ENCODE measurements at regions not wholly inside any gene's neighbourhood (a gene's known extent, or its start where the extent isn't known, plus 50 kb on each side); places are given as distances from the start of the nearest gene placed in this dataset.

DNA sequence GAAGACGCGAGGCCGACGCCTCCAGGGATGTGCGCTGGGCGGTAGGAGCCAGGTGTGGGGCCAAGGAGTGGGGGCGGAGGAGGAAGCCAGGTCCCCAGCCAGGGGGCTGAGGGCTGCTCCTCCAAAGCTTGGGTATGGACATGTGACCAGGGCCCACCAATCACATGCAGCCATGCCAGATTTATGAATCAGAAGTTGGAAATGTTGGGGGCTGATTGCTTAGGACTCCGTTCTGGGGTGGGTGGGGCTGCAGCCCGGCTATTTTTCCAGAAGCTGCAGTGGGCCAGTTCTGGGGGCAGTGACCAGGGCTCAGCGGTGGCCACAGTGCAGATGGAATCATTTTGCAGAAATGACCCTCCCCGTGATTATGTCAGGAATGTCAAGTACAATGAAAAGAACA, 96.0 kb downstream of the CEBPB start:
- no peak overlapping the region for H3K4me3 Mint-ChIP-seq
- H3K27me3 Mint-ChIP-seq = peaks cover 37% of the 10 kb centered on the region
- peaks cover 33% of the 10 kb centered on the region for H3K4me1 Mint-ChIP-seq
- no peak for ATAC-seq
- no peak for DNase-seq
- H3K9me3 Mint-ChIP-seq = no peaks in the 10 kb centered on the region
- no peak overlapping the region for H3K27ac Mint-ChIP-seq

DNA sequence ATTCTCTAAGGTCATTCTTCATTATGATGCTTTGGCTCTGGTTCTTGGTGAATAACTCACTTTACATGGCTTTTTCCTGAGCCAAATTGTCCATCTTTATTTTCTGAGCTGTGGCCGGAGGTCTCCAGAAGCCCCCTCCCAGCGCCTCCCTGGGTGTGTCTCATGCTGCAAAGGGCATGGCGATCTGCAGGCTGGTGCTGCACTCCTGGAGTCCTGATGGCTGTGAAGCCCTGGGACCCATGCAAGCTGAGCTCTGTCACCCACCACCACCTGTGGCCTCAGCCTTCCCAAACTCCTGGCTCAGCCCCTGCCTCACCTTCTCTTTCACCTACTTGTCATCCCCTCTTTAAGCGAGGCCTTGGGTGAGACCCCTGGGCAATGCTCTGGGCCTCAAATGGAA, 96.9 kb downstream of the CEBPB start:
- no peak overlapping the region for H3K27ac Mint-ChIP-seq
- no peak for DNase-seq
- H3K27me3 Mint-ChIP-seq = peaks cover 32% of the 10 kb centered on the region
- H3K4me3 Mint-ChIP-seq = no peak overlapping the region
- ATAC-seq = no peak
- H3K4me1 Mint-ChIP-seq = peaks cover 36% of the 10 kb centered on the region
- no peaks in the 10 kb centered on the region for H3K9me3 Mint-ChIP-seq

DNA sequence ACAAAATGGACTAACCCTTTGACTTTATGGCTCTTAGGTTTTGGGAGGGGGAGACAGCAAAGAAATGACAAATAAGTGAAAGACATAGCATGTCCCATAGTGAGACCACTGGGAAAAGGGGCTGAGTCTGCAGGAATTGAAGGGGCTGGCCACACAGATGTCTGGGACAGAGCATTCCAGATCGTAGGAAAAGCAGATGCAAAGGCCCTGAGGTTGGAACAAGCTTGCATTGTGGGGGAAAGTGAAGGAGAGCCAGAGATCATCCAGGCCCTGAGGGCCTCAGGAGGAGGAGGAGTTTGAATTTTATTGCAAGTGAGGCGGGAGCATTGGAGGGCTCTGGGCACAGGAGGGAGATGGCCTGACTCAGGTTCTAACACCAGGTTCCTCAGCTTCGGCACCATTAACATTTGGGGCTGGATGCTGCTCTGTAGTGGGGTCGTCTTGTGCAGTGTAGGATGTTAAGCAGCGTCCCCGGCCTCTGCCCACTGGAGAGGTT, 97.5 kb downstream of the CEBPB start:
- no peaks in the 10 kb centered on the region for H3K9me3 Mint-ChIP-seq
- H3K27me3 Mint-ChIP-seq = peaks cover 26% of the 10 kb centered on the region
- no peak overlapping the region for H3K27ac Mint-ChIP-seq
- ATAC-seq = no peak
- no peak overlapping the region for H3K4me3 Mint-ChIP-seq
- H3K4me1 Mint-ChIP-seq = peaks cover 32% of the 10 kb centered on the region
- no peak for DNase-seq

DNA sequence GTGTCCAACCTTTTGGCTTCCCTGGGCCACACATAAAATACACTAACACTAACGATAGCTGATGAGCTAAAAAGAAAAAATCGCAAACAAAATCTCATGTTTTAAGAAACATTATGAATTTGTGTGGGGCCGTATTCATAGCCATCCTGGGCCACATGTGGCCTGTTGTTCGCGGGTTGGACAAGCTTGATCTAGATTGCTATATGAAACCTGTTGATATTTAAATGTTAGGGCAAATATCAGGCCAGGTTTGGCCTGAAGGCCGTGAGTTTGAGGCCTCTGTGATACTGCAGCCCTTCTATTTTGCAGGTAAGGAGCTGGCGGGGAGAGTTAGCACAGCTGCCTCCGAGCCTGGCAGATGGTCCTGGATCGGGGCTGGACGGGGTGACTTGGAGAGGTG, 99.0 kb downstream of the CEBPB start:
- Mint-ChIP-seq H3K27ac (no peak overlapping the region), H3K9me3 (no peaks in the 10 kb centered on the region), H3K27me3 (peaks cover 22% of the 10 kb centered on the region), H3K4me1 (peaks cover 25% of the 10 kb centered on the region), H3K4me3 (no peak overlapping the region)
- DNase-seq (no peak), ATAC-seq (no peak)

DNA sequence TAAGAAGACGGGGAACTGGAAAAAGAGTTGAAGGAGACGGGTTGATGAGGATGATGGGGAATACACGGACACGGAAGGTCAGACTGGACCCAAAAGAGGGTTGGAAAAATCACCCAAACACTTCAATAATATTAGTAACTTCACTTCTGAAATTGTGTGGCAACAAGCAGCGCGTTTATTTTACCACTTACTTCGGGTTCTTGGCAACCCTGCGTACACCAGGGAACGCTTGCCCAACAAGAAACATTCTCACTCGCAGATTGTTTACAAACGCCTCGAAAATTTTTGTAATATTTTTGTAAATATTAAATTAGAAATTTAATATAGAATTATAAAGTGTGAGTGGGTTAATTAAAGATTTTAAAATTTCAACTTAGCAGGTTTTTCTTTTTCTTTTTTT, 99.5 kb downstream of the CEBPB start:
- ATAC-seq (no peak), DNase-seq (no peak)
- Mint-ChIP-seq H3K27ac (no peak overlapping the region), H3K4me3 (no peak overlapping the region), H3K4me1 (peaks cover 21% of the 10 kb centered on the region), H3K27me3 (peaks cover 22% of the 10 kb centered on the region), H3K9me3 (no peaks in the 10 kb centered on the region)

DNA sequence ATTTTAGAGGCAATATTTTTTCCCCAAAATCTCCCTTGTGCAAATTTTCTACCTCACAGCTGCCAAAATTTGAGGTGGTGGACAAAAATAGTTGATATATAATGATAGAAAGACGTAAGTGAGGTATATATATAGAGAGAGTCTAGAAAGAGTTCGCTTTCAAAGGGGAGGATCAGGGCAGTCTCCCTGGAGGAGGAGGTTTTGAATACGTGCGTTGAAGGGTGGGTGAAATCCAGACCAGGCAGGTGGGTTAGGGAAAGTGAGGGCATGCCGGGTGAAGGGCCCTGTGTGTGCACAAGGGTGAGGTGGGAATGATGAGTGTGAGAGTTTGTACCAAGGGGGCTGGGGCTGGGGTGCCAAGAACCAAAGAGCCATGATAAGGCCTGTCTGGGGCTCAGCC, 100.2 kb downstream of the CEBPB start:
- H3K4me1 Mint-ChIP-seq = peaks cover 14% of the 10 kb centered on the region
- DNase-seq (no peak), ATAC-seq (no peak)
- H3K4me3 Mint-ChIP-seq = no peak overlapping the region
- H3K27me3 Mint-ChIP-seq = peaks cover 26% of the 10 kb centered on the region
- no peaks in the 10 kb centered on the region for H3K9me3 Mint-ChIP-seq
- H3K27ac Mint-ChIP-seq = no peak overlapping the region

DNA sequence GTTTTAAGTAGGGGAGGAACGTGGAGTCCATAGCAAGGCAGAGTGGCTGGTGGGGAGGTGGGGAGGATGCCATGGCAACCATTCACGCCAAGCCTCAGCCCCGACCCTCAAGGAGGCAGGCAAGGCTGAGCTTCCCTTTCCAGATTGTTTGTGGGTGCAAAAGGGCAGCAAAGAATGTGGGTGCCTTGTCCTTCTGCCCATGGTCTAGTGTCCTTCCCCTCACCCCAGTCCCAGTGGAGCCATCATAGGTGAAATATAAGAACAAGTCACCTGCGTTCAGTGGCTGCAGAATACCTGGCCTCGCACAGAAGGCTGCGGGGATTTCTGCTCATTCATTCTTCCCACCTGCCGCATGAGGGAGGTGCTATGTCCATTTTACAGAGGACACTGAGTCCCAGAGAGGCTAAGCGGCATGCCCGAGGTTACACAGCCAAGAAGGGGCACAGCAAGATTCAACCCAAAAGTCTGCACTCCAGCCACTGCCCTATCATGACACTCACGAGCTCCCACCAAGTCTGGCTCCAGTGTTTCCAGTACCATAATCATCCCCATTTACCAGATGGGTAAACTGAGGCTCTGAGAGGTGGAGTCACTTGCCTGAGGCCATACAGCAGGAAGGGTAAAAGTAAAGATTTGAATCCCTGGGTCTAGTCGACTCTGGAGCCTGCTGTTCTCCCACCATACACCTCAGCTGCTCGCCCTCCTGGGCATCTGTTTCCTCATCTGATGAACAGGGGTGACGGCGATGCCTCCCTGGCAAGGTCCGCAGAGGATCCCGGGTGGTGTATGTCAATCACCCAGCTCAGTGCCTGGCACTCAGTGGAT, 100.8 kb downstream of the CEBPB start:
- Mint-ChIP-seq H3K4me3 (no peak overlapping the region), H3K9me3 (no peaks in the 10 kb centered on the region), H3K4me1 (peaks cover 13% of the 10 kb centered on the region), H3K27ac (no peak overlapping the region), H3K27me3 (peaks cover 30% of the 10 kb centered on the region)
- DNase-seq (no peak), ATAC-seq (no peak)

DNA sequence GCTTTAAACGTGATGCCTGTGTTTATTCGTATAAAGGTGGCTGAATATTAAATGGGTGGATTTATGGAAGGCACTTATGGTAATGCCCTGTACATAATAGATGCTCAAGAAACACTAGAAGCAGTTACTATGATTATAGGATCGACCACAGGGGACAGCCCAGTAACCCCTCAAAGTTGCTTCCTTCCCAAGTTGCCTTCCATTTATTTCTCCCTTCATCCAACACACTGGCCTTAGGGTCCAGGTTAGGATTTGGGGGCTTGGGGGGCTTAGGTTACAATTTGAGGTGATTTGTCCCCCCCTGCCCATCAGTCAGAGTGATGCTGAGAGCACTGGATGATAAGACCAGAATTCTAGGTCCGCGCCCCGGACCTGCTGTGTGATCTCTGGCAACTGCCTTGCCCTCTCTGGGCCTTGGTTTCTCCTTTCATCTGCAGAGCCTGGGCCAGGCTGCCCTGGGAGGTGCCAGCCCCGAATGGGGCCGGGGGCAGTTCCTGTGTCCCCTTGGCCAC, 101.5 kb downstream of the CEBPB start:
- Mint-ChIP-seq H3K27me3 (peaks cover 30% of the 10 kb centered on the region), H3K27ac (no peak overlapping the region), H3K9me3 (no peaks in the 10 kb centered on the region), H3K4me3 (no peak overlapping the region), H3K4me1 (peaks cover 16% of the 10 kb centered on the region)
- DNase-seq = no peak
- ATAC-seq = no peak

DNA sequence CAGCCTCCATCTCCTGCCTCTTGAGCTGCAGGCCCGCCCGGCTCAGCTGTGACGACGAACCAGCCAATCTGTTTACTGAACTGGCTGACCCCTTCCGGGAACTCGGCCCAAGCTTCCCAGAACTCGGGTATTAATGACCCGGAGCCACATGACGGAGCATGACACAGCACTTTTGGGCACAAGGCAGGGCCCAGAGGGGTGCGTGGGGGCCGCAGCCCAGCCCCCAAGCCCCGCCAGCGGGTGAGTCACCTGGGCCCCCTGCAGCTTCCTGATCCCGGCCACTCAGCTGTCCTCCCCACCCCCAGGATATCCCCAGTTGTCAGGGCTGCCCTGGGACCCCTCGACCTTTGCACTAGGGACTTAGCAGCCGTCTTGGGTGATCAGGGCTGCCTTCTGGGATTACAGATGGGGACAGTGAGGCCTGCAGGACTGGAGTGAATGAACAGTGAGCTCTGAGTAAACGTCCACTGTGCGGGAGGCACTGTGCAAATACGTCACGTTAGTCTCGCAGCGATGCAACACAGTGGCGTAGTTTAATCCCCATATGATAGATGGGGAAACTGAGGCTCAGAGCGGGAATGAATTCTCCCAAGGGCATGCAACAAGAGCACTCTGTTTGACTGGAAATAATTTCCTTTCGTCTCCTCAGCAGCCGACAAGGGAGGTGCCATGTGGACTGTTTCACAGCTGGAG, 102.1 kb downstream of the CEBPB start:
- Mint-ChIP-seq H3K27ac (no peak overlapping the region), H3K4me3 (no peak overlapping the region), H3K4me1 (peaks cover 22% of the 10 kb centered on the region), H3K27me3 (peaks cover 27% of the 10 kb centered on the region), H3K9me3 (no peaks in the 10 kb centered on the region)
- ATAC-seq (peak; percentile 56), DNase-seq (peak; percentile 21 to 72)

DNA sequence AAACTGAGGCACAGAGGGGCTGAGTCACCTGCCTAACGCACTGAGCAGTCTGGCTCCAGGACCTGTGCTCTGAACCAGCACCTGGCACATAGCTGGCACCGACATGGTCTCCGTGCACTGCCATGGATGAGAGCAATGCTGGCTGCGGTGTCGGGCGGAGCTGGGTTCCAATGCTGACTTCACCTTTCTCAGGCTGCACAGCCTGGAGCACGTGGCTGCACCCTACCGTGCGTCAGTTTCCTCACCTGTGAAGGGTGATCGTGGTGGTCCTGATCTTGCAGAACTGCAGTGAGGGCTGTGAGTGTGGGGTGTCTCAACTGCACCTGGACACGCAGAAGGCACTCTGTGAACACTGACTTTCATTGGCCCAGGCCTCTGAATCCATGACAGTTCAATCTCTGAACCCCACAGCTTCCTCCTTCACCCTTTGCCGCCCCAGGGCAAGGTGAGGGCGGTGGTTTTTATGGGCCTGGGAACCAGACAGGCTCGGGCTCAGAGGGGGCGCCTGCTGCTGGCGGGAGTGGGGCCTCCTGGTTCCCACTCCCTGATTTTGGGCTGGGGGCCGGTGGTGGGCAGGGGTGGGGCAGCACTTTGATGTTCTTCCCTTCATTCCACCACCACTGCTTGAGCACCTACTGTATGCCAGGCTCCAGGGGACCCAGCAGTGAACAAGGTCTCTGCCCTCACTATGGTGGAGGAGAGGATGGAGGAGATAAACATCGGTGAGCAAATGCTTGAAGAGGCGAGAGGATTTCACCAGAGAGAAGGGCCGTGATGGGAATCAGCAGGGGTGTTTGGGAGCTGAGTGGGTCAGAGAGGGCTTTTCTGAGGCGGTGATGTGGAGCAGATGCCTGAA, 102.9 kb downstream of the CEBPB start:
- Mint-ChIP-seq H3K27ac (no peak overlapping the region), H3K4me1 (peaks cover 30% of the 10 kb centered on the region)

DNA sequence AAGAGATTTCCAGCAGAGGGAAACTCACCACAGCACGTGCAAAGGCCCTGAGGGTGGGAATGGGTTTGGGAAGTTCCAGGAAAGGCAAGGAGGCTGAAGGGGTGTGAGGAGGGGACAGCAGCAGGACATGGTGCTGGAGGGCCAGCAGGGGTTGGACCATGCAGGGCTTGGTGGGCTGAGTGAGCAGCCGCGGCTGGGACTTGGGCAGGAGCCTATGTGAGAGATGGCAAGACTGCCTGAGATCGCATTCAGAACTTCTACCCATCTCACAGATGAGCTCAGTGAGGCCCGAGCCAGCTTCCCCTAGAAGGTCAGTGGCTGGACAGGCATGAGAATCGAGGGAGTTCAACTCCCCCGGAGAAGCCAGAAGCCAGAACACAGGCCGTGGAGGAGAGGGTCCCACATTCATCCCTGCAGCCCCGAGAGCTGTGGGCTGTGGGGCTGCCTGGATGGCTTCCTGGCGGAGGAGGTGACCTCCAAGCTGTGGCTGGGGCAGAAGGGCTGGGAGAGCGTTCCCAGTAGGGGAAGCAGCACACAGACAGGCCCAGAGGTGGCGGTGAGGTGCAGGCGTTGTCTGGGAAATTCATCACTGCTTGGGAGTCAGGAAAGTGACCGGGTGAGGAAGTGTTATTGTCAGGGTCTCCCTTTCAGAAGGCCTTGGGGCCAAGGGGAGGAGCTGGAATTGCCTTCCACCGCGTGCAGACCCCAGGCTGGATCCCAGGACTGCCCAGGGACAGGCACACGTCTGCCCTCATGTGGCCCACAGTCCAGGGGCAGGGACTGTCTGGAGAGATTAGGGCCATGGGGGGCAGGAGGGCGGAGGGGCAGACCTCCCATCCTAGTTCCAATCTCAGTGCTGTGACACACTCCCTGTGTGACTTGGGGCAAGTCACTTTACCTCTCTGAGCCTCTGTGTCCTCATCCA, 103.8 kb downstream of the CEBPB start:
- Mint-ChIP-seq H3K4me1 (peaks cover 30% of the 10 kb centered on the region), H3K27ac (peak overlapping the region in 1 of 2 donors; percentile 31), H3K4me3 (no peak overlapping the region), H3K9me3 (no peaks in the 10 kb centered on the region), H3K27me3 (peaks cover 25% of the 10 kb centered on the region)
- no peak for ATAC-seq
- DNase-seq = no peak

More for the DNA sequence above, 102.9 kb downstream of the CEBPB start:
- no peak for DNase-seq
- no peak for ATAC-seq
- Mint-ChIP-seq H3K4me3 (no peak overlapping the region), H3K9me3 (no peaks in the 10 kb centered on the region), H3K27me3 (peaks cover 27% of the 10 kb centered on the region)

DNA sequence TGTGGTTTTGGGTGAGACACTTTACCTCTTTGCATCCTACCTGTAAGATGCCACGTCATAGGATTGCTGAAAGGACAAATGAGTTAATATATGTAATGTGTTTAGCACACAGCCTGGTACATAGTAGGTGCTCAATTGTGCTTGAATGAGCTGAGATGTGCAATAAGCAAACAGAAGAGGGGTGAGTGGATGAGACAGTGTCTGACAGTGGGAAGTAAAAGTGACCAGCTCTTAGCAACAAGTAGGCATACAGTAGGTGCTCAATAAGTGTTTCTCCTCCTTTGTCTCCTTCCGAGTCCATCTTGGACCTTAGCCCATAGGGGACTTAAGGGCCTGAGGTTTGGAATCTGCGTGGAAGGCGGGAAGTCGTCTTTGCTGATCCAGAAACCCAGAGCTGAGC, 104.7 kb downstream of the CEBPB start:
- DNase-seq (no peak), ATAC-seq (no peak)
- no peak overlapping the region for H3K27ac Mint-ChIP-seq
- peaks cover 29% of the 10 kb centered on the region for H3K27me3 Mint-ChIP-seq
- peaks cover 30% of the 10 kb centered on the region for H3K4me1 Mint-ChIP-seq
- peaks cover 0 to 2% of the 10 kb centered on the region in 2 donors for H3K9me3 Mint-ChIP-seq
- no peak overlapping the region for H3K4me3 Mint-ChIP-seq

DNA sequence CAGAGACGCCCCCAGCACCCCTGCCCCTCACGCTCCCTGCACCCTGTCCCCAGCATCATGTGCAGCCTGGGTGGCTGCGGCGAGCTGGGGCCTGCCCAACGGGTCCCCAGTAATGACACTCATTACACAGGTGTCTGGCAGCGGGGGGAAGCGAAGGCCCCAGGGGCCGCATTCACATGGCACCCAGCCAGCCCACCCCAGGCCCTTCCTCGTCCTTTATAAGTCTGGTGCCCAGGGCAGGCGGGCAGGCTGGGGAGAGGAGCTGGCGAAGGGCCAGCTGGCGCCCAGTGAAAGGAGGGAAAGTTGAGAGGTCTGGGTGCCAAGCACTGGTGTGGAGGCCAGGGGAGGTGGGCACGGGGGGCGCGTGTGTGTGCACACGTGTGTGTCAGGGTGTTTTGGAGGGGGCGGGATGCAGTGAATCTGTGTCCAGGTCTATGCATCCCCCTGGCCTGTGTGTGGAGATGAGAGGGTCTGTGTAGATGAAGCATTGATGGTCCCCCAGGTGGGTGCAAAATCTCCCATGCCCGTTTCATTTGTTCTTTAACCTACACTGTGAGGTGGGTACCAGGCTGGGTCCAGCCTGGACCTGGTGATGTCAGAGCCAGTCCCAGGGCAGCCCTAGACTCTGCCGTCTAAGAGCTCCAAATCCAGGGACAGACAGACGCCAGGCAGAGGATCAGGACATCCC, 105.3 kb downstream of the CEBPB start:
- H3K9me3 Mint-ChIP-seq = peaks cover 0 to 7% of the 10 kb centered on the region in 2 donors
- H3K27me3 Mint-ChIP-seq = peaks cover 26% of the 10 kb centered on the region
- no peak overlapping the region for H3K4me3 Mint-ChIP-seq
- H3K4me1 Mint-ChIP-seq = peaks cover 30% of the 10 kb centered on the region
- H3K27ac Mint-ChIP-seq = peak overlapping the region in 1 of 2 donors; percentile 8
- DNase-seq = no peak
- ATAC-seq = peak; percentile 5

Measured in stimulated activated naive CD8-positive, alpha-beta T cell treated with anti-CD3 and anti-CD28 coated beads, Interleukin-15, amount 100 ng/mL, for 72 hours (primary cell).